Upper lobe of left lung (tissue), 6 donors: ENCODE measurements at regions not wholly inside any gene's neighbourhood (a gene's known extent, or its start where the extent isn't known, plus 50 kb on each side); places are given as distances from the start of the nearest gene placed in this dataset.
"Not testable (repeated sequence)": the region's sequence is repeated elsewhere in the genome, so short reads cannot be mapped to it uniquely, and the experiment has no call there.

Source experiments
- ATAC-seq, 2 donors: fragments of 200-7000 bp; cut with Tn5 transposase; one replicate each; pipeline ENCODE4 v1.9.1; 2022; ENCODE audit warnings: mild to moderate bottlenecking in 2 of 2, moderate library complexity in 2 of 2; ENCODE audit not compliant: low FRiP score in 2 of 2
- DNase-seq, 2 donors: peaks; one replicate each; pipeline ENCODE4 v3.0.0-alpha.2; 2019 to 2020
- H3K27ac ChIP-seq, 4 donors: fragments of 200-600 bp; sonication (generic); one replicate each; pipeline ENCODE4 v1.5.1; 2016 to 2019
- H3K27me3 ChIP-seq, 4 donors: fragments of 200-600 bp; sonication (generic); one replicate each; pipeline ENCODE4 v1.5.1; 2017 to 2019
- H3K36me3 ChIP-seq, 4 donors: fragments of 200-600 bp; sonication (generic); one replicate each; pipeline ENCODE4 v1.5.1; 2016 to 2019
- H3K4me1 ChIP-seq, 4 donors: fragments of 200-600 bp; sonication (generic); one replicate each; pipeline ENCODE4 v1.5.1; 2018 to 2019
- H3K4me3 ChIP-seq, 4 donors: fragments of 200-600 bp; sonication (generic); one replicate each; pipeline ENCODE4 v1.5.1; 2017 to 2019; ENCODE audit warnings: mild to moderate bottlenecking in 2 of 4, moderate library complexity in 1 of 4
- H3K9me3 ChIP-seq, 4 donors: fragments of 200-600 bp; sonication (generic); one replicate each; pipeline ENCODE4 v1.5.1; 2018 to 2019
- EP300 ChIP-seq, 4 donors: sonication (generic); formaldehyde crosslinking; IDR thresholded peaks; one replicate each; pipeline ENCODE4 v1.5.1; 2017; ENCODE audit warnings: antibody characterized with exemption in 4 of 4, control low read depth in 2 of 4
- POLR2A ChIP-seq, 4 donors: fragments of 450-650 bp; IDR thresholded peaks; one replicate each; pipeline ENCODE4 v1.5.1; 2016 to 2017; ENCODE audit warnings: antibody characterized with exemption in 4 of 4, mild to moderate bottlenecking in 2 of 4
- POLR2AphosphoS5 ChIP-seq, 2 donors: sonication (generic); formaldehyde crosslinking; IDR thresholded peaks; one replicate each; pipeline ENCODE4 v1.5.1; 2017; ENCODE audit warnings: antibody characterized with exemption in 2 of 2
- WGBS, 2 donors: methylation state at CpG; one replicate each; pipeline ENCODE4 v1.1.5; 2017 to 2018; 5-methylcytosine and 5-hydroxymethylcytosine counted together
- TF ChIP-seq, protein P1 (sequence below), 6 experiments: fragments of 450-650 bp in 4 of 6; fragments of 200-600 bp in 2 of 6; sonication (generic) in 2 of 6; IDR thresholded peaks; one replicate each; pipeline ENCODE4 v1.5.1; 2016 to 2019; ENCODE audit warnings: antibody characterized with exemption in 6 of 6
- donor health status: DM: no; HTN: no; CAD: no; lungs with moderate emphysema.
- donor health status: DM: no; HTN: yes; CAD: no; lungs with severe emphysema.

DNA sequence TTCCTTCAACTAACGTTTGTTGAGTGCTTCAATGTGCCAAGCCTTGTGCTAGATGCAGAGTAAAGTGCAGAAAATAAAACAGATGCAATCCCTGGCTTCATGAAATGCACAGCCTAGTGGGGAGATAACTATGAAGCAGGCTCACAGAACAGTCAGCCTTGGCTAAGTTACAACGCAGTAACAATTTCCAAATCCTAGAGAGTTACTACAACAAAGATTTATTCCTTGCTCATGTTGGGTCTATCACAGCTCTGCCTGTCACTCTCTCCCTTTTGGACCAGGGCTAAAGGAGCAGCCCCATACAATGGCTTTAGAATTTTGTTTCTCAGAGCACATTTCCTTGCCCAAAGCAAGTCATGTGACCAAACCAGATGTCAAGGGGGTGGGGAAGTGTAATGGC is 359.8 kb downstream of the ZNF326 start:
- 75 to 79% methylated on average over 2 of the region's 2 CpGs for WGBS, 2 donors
- no peak overlapping the region for H3K4me3 ChIP-seq
- TF ChIP-seq POLR2A (IDR thresholded peaks at IDR 0.05) (no peak), EP300 (IDR thresholded peaks at IDR 0.05) (no peak), POLR2AphosphoS5 (IDR thresholded peaks at IDR 0.05) (no peak)
- TF ChIP-seq, protein P1, sequence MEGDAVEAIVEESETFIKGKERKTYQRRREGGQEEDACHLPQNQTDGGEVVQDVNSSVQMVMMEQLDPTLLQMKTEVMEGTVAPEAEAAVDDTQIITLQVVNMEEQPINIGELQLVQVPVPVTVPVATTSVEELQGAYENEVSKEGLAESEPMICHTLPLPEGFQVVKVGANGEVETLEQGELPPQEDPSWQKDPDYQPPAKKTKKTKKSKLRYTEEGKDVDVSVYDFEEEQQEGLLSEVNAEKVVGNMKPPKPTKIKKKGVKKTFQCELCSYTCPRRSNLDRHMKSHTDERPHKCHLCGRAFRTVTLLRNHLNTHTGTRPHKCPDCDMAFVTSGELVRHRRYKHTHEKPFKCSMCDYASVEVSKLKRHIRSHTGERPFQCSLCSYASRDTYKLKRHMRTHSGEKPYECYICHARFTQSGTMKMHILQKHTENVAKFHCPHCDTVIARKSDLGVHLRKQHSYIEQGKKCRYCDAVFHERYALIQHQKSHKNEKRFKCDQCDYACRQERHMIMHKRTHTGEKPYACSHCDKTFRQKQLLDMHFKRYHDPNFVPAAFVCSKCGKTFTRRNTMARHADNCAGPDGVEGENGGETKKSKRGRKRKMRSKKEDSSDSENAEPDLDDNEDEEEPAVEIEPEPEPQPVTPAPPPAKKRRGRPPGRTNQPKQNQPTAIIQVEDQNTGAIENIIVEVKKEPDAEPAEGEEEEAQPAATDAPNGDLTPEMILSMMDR (IDR thresholded peaks at IDR 0.05): no peak
- ATAC-seq (no peak), DNase-seq (no peak)
- no peaks in the 10 kb centered on the region for H3K36me3 ChIP-seq
- H3K9me3 ChIP-seq: no peaks in the 10 kb centered on the region
- no peak overlapping the region for H3K27ac ChIP-seq
- H3K27me3 ChIP-seq: no peaks in the 10 kb centered on the region
- no peaks in the 10 kb centered on the region for H3K4me1 ChIP-seq

DNA sequence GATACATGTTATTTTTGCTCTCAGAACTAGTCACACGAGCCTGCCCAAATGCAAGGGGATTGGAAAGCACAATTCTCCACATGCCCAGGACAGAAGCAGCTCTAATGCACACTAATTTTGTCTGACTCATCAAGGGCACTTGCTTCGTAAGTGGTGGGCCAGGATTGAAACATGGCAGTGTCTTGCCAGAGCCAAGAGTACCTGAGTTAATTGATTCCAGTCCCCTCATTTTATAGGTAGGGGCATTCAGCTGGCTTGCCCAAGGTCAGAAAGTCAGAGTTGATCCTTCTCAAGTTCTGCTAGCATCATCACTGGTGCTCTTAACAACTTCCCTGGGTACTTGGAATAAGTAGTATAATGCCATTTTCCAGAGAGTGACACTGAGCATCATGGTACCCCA is 356.1 kb downstream of the ZNF326 start:
- Histone ChIP-seq H3K4me1 (peaks cover 0 to 8% (median 3%) of the 10 kb centered on the region in 4 donors), H3K27me3 (no peaks in the 10 kb centered on the region), H3K27ac (no peak overlapping the region), H3K9me3 (peaks cover 0 to 12% (median 5%) of the 10 kb centered on the region in 4 donors), H3K4me3 (no peak overlapping the region), H3K36me3 (no peaks in the 10 kb centered on the region)
- ATAC-seq: no peak
- 29 to 54% methylated on average over 1 to 2 of the region's 2 CpGs for WGBS, 2 donors
- DNase-seq: no peak
- TF ChIP-seq, protein P1 (IDR thresholded peaks at IDR 0.05): no peak
- TF ChIP-seq EP300 (IDR thresholded peaks at IDR 0.05): no peak
- no peak for TF ChIP-seq POLR2A (IDR thresholded peaks at IDR 0.05)
- no peak for TF ChIP-seq POLR2AphosphoS5 (IDR thresholded peaks at IDR 0.05)

DNA sequence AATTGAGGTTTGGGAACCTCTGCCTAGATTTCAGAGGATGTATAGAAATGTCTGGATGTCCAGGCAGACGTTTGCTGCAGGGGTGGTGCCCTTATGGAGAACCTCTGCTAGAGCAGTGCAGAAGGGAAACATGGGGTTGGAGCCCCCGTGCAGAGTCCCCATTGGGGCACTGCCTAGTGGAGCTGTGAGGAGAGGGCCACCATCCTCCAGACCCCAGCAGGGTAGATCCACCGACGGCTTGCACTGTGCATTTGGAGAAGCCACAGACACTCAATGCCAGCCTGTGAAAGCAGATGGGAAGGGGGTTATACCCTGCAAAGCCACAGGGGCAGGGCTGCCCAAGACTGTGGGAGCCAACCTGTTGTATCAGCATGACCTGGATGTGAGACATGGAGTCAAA is 354.6 kb downstream of the ZNF326 start:
- H3K27ac ChIP-seq: no peak overlapping the region
- H3K9me3 ChIP-seq: peaks cover 0 to 12% (median 5%) of the 10 kb centered on the region in 4 donors
- DNase-seq: no peak
- WGBS, 2 donors: 81 to 100% methylated on average over 2 to 4 of the region's 4 CpGs
- no peaks in the 10 kb centered on the region for H3K27me3 ChIP-seq
- H3K4me3 ChIP-seq: no peak overlapping the region
- TF ChIP-seq POLR2A (IDR thresholded peaks at IDR 0.05): no peak
- no peak for TF ChIP-seq EP300 (IDR thresholded peaks at IDR 0.05)
- TF ChIP-seq, protein P1 (IDR thresholded peaks at IDR 0.05): no peak
- no peak for TF ChIP-seq POLR2AphosphoS5 (IDR thresholded peaks at IDR 0.05)
- peaks cover 0 to 8% (median 3%) of the 10 kb centered on the region in 4 donors for H3K4me1 ChIP-seq
- H3K36me3 ChIP-seq: no peaks in the 10 kb centered on the region
- ATAC-seq: no peak

GRCh38 chr1:90348934-90349333 is 354.0 kb downstream of the ZNF326 start:
- Histone ChIP-seq H3K9me3 (peaks cover 0 to 12% (median 5%) of the 10 kb centered on the region in 4 donors), H3K27ac (no peak overlapping the region), H3K36me3 (no peaks in the 10 kb centered on the region), H3K27me3 (no peaks in the 10 kb centered on the region), H3K4me3 (no peak overlapping the region), H3K4me1 (peaks cover 0 to 8% (median 3%) of the 10 kb centered on the region in 4 donors)
- TF ChIP-seq POLR2A (IDR thresholded peaks at IDR 0.05) (no peak), POLR2AphosphoS5 (IDR thresholded peaks at IDR 0.05) (no peak), EP300 (IDR thresholded peaks at IDR 0.05) (no peak)
- TF ChIP-seq, protein P1 (IDR thresholded peaks at IDR 0.05): no peak
- DNase-seq: no peak
- 89 to 93% methylated on average over 1 of the region's 1 CpG for WGBS, 2 donors
- ATAC-seq: no peak

- H3K27me3 ChIP-seq: not testable (repeated sequence)
Measured at GRCh38 chr1:90348459-90348858, 353.5 kb downstream of the ZNF326 start.

More at GRCh38 chr1:90348459-90348858, 353.5 kb downstream of the ZNF326 start:
- DNase-seq, H3K4me3 ChIP-seq, ATAC-seq, H3K4me1 ChIP-seq, H3K27ac ChIP-seq, H3K36me3 ChIP-seq: not testable (repeated sequence)
- 99 to 100% methylated on average over 2 of the region's 2 CpGs for WGBS, 2 donors
- peaks cover 0 to 12% (median 5%) of the 10 kb centered on the region in 4 donors for H3K9me3 ChIP-seq
